GM12892 (cell line): ENCODE measurements at regions not wholly inside any gene's neighbourhood (a gene's known extent, or its start where the extent isn't known, plus 50 kb on each side); places are given as distances from the start of the nearest gene placed in this dataset.

Experiments used
- DNase-seq: peaks from one replicate; pipeline ENCODE4 v3.0.0; 2011; ENCODE audit not compliant: insufficient read length
- FAIRE-seq: peaks from 2 replicates; lab custom pipeline; 2011; peaks lifted over from hg19 to GRCh38; lab: Jason Lieb, UNC
- POLR2A ChIP-seq: IDR thresholded peaks from 2 replicates; pipeline ENCODE4 v1.6.1; 2011; ENCODE audit warnings: low read depth, low read length, control low read depth
- POLR2AphosphoS5 ChIP-seq: IDR thresholded peaks from 2 replicates; pipeline ENCODE4 v1.6.1; 2011; ENCODE audit warnings: low read depth, low read length, control low read depth
- TAF1 ChIP-seq: IDR thresholded peaks from 2 replicates; pipeline ENCODE4 v1.6.1; 2011; ENCODE audit warnings: low read depth, mild to moderate bottlenecking, control low read depth, low read length, borderline replicate concordance

DNA sequence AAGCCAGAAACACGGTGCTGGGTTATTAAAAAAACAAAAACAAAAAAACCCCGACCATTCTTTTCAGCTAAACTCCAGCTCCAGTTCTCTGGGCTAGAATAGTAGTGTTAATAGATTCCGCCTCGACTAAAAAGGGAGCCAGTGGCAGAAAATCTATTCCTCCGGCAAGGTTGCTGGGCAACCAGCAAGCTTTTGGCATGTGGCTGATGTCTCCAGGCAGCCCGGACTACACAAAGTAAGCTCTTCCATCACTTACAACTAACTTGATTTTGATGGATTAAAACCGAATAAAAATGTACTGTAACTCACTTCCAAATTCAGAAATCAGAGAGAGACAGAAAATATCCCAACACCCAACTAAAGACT, 126.4 kb upstream of the FOXN3 start:
- TF ChIP-seq POLR2A, result no peak
- TF ChIP-seq TAF1, result no peak
- TF ChIP-seq POLR2AphosphoS5, result no peak
- no peak for DNase-seq
- FAIRE-seq, result no peak

DNA sequence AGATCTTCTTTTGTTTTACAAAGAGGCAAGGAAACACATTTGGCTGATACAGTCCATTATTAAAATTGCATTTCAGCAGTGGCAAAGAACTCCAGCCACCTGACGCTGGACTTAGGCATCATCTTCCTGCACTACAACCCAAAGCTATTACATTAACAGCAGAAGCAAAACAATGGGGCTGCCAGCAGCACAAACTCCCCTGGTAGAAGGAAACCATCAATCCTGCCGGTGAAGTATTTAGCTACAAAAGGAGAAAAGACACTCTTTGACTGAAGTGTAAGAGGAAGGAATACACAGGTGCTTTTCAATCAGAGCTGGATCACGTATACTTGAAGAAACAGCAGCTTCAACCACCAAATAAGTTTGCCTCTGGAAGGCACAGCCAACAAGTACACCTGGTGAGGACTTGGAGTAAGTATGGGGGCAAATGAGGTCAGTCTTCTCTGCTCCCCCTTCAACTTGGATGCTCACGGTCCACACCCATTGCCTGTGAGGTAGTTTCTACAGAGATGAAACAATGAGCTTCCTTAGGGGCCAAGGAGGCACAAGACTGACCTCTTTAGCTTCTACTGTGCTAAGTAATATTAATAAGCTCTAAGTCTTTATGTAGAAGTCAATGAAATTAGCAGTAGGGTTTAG, 125.9 kb upstream of the FOXN3 start:
- TF ChIP-seq TAF1 (no peak), POLR2AphosphoS5 (no peak), POLR2A (no peak)
- DNase-seq, result no peak
- FAIRE-seq, result no peak

DNA sequence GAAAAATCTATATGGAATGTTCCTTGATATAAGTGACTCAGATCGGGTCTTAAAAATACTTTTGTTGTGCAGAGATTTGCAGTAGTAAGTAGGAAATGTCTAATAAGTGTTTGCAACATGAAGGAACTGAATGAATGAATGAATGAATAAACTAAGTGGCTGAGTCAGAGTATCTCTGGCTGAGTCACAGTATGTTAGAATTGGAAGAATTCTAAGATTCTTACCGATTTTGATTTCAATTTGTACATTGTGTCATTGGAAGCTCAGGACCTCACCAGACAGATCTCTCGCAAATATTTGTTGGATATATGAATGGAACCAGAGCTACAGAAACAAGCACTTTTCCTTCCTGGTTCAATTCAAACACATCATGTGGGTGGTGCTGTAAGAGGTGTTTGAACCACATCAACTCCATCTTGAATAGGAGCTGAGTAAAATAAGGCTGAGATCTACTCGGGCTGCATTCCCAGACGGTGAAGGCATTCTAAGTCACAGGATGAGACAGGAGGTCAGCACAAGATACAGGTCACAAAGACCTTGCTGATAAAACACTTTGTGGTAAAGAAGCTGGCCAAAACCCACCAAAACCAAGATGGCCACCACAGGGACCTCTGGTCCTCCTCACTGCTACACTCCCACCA, 123.9 kb upstream of the FOXN3 start:
- TF ChIP-seq TAF1 (no peak), POLR2A (no peak), POLR2AphosphoS5 (no peak)
- DNase-seq (no peak), FAIRE-seq (no peak)

DNA sequence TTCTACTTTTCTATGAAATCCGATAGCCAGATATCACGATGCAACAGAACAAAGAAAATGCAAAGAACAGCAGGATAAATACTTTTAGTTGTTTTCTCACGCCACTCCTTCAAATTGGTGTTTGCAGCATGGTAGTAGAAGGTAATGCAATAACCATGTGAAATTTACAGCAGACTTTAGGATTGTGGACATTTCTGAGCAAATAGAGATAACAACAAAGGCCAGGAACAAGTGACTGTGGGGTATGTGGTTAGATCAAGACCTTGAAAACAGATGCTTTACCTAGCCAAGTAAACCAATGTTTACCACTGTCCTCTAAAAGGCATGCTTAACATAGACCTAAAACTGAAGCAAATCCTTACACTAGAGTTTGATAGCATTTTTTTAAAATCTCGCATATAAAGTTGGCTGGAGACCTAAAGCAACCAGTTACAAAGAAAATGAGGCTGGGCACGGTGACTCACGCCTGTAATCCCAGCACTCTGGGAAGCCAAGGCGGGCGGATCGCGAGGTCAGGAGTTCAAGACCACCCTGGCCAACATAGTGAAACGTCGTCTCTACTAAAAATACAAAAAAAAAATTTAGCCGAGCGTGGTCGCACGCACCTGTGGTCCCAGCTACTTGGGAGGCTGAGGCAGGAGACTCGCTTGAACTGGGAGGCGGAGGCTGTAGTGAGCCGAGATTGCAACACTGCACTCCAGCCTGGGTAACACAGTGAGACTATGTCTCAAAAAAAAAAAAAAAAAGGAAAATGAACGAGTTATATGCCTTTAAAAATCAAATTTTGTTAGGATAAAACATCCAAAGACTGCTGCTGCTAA, 123.2 kb upstream of the FOXN3 start:
- TF ChIP-seq POLR2A (no peak), TAF1 (no peak), POLR2AphosphoS5 (no peak)
- FAIRE-seq, result no peak
- DNase-seq, result no peak

DNA sequence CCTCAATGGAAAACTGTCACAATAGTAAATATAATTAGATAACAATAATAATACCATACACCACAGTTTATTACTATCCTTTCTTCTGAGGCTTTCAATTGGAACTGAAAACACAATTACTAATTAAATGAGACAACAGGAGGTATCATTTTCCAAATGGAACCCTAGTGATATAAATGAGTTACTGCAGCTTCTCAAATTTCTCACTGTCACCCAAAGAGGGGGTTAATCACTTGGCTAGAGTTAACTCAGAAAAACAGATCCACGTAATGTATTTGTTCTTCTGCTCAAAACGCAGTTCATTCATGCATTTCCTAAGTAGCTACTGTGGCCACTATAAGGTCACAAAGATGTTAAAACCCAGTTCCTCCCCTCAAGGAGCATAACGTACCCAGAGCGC, 120.9 kb upstream of the FOXN3 start:
- DNase-seq (no peak), FAIRE-seq (no peak)
- TF ChIP-seq POLR2A (no peak), TAF1 (no peak), POLR2AphosphoS5 (no peak)

DNA sequence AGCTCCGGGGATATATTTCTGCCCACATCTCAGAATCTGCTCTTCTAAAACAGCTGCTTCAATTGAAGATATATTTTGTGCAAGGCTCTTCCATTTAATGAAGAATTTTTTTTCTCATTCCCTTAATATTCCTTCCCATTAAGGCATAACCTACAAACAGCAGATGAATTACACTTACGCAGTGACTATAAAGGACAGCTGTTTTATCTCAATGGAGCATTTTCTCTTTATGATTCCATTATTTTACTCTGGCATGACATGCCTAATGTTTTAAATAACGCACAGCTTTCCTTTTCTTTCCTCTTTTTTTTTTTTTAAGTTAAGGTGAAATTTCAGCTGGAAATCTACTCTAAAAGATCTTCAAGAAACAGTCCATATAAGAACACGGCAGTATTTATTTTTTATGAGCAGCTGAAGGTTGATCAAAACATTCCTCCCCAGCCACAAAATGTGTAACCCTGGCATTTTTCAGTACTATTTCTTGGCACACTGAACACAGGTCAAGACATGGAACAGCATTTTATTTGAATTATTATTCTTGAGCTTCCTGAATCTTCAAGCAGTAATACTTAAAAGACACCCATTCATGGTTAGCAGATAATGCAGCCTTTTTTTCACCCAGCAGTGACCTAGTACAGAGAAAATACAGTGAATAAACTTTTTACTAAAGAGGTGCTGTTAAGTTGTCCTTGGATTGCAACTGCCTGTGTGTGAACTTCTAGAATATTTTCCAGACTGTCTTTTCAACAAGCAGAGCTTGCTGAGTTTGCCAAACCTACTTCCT, 118.1 kb upstream of the FOXN3 start:
- FAIRE-seq (no peak), DNase-seq (no peak)
- TF ChIP-seq POLR2AphosphoS5 (no peak), POLR2A (no peak), TAF1 (no peak)

DNA sequence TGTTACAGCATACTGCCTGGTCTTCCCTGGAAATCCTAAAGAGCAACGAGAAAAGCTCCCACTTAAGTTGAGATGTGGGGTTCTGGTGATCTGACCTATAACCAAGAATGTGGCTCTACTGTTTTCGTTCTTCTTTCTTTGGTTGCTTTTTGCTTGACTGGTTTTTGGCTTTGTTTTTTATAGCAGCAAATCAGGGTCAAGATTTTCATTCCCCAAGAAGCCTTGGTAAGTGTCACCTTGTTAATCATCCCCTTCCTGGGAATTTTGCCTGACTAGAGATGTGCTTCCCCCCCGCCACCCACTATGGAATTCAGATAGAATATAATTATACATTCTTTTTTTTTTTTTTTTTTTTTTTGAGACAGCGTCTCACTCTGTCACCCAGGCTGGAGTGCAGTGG, 116.7 kb upstream of the FOXN3 start:
- TF ChIP-seq TAF1, result no peak
- no peak for TF ChIP-seq POLR2A
- no peak for DNase-seq
- FAIRE-seq, result no peak

DNA sequence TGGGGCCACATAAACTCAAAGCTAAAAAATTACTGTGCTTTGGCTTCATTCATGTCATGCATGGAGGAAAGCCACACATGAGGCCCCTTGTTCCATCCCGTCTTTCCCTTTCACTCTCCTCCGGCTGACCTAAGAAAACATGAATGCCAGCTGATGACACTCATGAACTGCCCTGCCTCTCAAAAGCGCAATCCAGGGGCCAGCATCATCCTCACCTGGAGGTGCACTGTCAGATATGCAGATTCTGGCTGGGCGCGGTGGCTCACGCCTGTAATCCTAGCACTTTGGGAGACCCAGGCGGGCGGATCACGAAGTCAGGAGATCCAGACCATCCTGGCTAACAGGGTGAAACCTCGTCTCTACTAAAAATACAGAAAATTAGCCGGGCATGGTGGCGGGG, 116.1 kb upstream of the FOXN3 start:
- TF ChIP-seq POLR2A (no peak), POLR2AphosphoS5 (no peak), TAF1 (no peak)
- FAIRE-seq (no peak), DNase-seq (no peak)

DNA sequence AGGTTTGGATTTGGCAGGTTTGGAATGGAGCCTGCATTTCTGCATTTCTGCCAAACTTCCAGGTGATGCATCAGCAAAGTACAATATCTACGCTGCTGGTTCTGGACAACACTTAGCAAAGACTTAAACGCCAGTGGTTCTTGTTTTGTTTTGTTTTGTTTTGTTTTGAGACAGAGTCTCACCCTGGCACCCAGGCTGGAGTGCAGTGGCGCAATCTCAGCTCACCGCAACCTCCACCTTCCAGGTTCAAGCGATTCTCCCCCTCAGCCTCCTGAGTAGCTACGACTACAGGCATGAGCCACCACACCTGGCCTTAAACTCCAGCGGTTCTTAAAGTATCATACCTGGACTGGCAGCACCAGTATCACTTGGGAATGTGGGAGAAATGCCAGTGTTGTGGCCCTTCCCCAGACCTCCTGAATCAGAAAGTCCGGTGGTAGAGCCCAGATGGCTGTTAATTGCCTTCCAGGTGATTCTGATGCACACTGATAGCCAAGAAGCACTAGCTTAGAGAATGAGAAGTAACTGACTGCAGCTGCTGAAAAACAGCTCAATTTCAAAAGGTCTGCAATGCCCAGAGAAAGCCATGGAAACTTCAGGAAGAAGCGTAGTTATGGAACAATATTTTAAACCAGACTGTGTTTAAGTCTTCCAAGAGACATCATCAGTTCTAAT, 114.8 kb upstream of the FOXN3 start:
- FAIRE-seq (no peak), DNase-seq (no peak)
- TF ChIP-seq TAF1 (no peak), POLR2A (no peak), POLR2AphosphoS5 (no peak)

DNA sequence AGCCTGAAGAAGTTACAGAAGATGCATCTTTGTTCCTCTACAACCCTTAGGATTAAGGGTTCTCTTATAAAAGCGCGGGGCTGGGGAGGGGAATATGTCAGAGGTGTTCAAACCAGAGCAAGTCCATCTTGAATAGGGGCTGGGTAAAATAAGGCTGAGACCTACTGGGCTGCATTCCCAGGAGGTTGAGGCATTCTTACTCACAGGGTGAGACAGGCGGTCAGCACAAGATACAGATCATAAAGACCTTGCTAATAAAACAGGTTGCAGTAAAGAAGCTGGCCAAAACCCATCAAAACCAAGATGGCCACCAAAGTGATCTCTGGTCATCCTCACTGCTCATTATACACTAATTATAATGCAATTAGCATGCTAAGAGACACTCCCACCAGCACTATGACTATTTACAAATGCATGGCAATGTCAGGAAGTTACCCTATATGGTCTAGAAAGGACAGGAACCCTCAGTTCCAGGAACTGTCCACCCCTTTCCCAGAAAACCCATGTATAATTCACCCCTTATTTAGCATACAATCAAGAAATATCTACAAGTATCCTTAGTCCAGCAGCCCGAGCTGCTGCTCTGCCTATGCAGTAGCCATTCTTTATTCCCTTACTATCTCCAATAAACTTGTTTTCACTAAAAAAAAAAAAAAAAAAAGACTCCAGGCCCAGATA, 108.1 kb upstream of the FOXN3 start:
- DNase-seq (no peak), FAIRE-seq (no peak)
- no peak for TF ChIP-seq POLR2A
- no peak for TF ChIP-seq TAF1
- TF ChIP-seq POLR2AphosphoS5, result no peak

DNA sequence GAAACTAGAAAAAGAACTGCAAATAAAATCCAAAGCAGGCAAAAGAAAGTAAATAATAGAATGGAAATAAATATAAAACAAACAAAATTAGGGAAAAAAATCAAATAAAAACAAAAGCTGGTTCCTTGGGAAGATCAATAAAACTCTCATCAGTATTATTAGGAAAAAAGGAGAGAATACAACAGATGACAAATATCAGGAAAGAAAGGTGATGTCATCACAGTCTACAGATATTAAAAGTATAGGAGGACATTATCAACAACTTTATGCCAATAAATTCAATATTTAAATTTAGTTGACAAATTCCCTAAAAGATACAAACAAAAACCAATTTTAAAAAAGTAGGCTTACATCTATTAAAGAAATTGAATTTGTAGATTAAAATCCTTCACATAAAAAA, 107.4 kb upstream of the FOXN3 start:
- no peak for FAIRE-seq
- TF ChIP-seq POLR2A (no peak), TAF1 (no peak), POLR2AphosphoS5 (no peak)
- DNase-seq, result no peak
